ENCODE measurements at regions not wholly inside any gene's neighbourhood (a gene's known extent, or its start where the extent isn't known, plus 50 kb on each side); places are given as distances from the start of the nearest gene placed in this dataset.

DNA sequence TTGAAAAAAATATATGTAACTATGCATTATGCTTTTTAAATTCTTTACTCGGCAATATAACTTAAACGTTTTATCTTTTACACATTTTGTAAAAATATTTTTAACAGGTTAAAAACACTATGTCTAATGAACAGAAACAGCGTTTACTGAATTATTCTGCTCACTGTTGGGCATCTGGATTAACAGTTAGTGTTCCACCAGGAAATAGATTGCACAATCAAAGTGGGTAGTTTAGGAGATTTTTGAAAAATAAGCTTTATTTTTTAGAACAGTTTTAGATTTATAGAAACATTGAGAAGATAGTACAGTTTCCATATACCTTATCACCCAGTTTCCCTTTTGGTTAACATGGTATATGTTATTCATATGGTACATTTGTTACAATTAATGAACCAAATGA lies 63.1 kb upstream of the FREM3 start:
- TF ChIP-seq, protein P1, sequence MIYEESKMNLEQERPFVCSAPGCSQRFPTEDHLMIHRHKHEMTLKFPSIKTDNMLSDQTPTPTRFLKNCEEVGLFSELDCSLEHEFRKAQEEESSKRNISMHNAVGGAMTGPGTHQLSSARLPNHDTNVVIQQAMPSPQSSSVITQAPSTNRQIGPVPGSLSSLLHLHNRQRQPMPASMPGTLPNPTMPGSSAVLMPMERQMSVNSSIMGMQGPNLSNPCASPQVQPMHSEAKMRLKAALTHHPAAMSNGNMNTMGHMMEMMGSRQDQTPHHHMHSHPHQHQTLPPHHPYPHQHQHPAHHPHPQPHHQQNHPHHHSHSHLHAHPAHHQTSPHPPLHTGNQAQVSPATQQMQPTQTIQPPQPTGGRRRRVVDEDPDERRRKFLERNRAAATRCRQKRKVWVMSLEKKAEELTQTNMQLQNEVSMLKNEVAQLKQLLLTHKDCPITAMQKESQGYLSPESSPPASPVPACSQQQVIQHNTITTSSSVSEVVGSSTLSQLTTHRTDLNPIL (CRISPR knock-in tag; IDR thresholded peaks at IDR 0.05; ENCODE audit: low read depth) = no peak
- TF ChIP-seq, protein P2, sequence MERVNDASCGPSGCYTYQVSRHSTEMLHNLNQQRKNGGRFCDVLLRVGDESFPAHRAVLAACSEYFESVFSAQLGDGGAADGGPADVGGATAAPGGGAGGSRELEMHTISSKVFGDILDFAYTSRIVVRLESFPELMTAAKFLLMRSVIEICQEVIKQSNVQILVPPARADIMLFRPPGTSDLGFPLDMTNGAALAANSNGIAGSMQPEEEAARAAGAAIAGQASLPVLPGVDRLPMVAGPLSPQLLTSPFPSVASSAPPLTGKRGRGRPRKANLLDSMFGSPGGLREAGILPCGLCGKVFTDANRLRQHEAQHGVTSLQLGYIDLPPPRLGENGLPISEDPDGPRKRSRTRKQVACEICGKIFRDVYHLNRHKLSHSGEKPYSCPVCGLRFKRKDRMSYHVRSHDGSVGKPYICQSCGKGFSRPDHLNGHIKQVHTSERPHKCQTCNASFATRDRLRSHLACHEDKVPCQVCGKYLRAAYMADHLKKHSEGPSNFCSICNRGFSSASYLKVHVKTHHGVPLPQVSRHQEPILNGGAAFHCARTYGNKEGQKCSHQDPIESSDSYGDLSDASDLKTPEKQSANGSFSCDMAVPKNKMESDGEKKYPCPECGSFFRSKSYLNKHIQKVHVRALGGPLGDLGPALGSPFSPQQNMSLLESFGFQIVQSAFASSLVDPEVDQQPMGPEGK (CRISPR knock-in tag; IDR thresholded peaks at IDR 0.05; ENCODE audit: borderline replicate concordance) = no peak
- TF ChIP-seq ISL1 (CRISPR knock-in tag; IDR thresholded peaks at IDR 0.05) = no peak

All from SK-N-SH treated with all-trans-retinoic acid at 6 μM for 48 hours (cell line).